GM21723 (cell line): ENCODE measurements at regions not wholly inside any gene's neighbourhood (a gene's known extent, or its start where the extent isn't known, plus 50 kb on each side); places are given as distances from the start of the nearest gene placed in this dataset.
"Not testable (repeated sequence)": the region's sequence is repeated elsewhere in the genome, so short reads cannot be mapped to it uniquely, and the experiment has no call there.

Experiments
- ATAC-seq: cut with Tn5 transposase; IDR thresholded peaks from one replicate; pipeline ENCODE4 v1.9.1; 2021; ENCODE audit warnings: mild to moderate bottlenecking, moderate library complexity; ENCODE audit not compliant: unreplicated experiment

DNA sequence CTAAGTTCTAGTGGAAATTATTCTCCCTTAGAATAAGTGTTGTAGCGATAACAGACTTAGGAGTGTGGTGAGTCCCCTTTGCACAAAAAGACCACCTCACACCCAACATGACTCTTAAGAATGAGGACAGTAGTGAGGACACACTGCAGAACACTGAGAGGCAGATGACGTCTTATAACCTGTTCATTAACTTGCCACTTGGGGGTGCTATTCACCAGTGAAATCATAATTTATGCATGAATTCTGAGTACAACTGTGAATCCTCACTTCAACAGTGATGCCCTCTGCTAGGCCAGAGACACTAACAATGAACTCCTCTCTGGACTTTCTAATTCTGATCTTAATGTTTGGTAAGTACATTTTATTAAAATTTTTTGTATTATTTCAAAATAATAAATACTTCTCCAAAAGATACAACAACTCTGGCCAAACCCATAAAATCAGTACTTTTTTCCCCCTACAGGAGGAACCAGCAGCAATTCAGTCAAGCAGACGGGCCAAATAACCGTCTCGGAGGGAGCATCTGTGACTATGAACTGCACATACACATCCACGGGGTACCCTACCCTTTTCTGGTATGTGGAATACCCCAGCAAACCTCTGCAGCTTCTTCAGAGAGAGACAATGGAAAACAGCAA, 274.7 kb downstream of the DAD1 start:
- peak; percentile 84 for ATAC-seq

DNA sequence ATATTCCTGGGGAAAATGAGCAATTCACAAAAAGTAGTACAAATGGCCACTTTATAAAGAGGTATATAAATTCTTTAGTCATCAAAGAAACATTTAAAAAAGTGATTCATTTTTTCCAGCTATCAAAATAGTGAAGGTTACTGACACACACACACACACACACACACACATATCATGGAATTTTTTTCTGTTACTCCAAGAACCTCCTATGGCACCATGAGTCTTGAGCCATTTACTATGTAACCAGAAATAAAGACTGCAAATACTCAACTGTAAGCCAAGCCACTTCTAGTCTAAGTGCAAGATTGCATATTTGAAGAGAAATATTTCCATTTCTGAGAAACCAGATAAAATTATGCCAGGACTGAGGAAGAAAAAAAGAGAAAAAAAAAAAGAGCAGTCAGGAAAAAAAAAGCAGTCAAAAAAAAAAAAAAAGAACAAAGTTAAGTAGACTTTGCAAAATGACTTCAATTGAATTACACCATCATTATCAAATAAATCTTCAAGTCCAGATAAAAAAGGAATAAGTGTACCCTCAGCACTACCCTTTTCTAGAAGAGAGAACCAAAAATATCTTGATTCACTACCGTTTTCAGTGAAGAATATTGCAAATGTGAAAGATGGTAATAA, 275.7 kb downstream of the DAD1 start:
- ATAC-seq = no peak

DNA sequence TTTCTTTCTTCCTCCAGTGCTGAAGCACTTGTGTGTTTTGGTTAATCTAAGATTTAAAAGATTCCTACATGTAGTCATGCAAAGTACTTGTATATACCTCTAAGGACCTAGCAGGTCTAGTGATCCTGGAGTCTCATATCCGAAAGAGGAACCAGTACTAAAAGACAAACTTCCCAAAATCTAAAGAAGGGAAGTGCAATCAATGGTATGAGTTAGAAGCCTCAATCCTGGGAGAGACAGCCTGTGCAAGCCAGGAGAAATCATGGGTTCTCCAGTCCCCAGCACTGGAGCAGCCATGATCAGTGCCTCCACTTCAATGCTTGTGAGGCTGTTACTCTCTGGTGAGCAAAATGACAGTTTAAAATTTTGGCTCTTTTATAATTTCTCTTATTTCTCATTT, 277.4 kb downstream of the DAD1 start:
- no peak for ATAC-seq

DNA sequence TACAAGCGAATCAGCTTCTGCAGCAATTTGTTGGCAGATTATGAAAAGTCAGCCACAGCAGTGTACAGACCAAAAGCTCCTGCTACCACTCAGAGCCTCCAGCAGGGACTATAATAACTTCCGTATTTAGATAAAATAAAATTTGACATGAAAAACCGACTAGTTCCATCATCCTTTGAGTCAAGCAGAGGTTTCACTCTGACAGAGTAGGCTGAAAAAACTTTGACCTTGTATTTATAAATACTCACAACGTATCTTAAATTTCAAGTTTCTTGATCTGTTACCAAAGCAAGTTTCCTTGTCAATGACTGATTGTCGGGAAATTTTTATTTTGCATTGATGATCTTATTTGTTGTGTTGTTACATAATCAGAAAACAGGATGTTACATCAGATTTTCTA, 283.4 kb downstream of the DAD1 start:
- ATAC-seq = peak; percentile 74

DNA sequence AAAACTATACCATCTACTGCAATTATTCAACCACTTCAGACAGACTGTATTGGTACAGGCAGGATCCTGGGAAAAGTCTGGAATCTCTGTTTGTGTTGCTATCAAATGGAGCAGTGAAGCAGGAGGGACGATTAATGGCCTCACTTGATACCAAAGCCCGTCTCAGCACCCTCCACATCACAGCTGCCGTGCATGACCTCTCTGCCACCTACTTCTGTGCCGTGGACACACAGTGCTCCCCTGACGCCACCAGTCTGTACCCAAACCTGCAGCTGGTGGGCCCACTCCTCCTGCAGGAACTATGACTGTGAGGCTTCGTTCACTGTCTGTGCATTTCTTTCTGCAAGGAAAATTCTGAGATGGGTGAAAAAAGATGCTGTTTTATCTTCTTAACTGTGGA, 284.7 kb downstream of the DAD1 start:
- ATAC-seq = no peak

DNA sequence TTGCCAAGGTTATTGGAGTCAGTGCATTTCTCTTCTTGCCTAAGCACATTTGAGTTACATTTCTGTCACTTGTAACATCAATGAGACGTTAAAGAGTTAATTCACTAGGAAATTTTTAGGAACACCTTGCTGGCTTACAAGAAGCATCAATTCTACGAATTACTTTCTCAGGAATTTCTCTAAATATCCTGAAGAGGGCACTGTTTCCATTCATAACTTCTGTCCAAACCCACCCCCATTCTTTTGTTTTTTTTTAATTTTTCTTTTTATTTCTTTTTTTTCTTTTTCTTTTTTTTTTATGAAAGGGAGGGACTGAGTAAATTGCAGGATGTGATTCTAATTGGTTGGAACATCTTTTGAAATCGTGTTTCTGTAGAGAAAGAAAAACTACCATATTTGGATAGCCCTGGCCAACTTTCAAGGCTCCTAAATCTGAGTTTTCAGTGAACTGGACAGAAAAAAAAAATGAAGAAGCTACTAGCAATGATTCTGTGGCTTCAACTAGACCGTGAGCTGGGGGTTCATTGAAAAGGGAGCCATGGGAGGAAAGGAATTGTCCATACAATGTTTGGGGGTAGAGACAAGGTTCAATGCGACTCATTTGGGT, 285.3 kb downstream of the DAD1 start:
- no peak for ATAC-seq

DNA sequence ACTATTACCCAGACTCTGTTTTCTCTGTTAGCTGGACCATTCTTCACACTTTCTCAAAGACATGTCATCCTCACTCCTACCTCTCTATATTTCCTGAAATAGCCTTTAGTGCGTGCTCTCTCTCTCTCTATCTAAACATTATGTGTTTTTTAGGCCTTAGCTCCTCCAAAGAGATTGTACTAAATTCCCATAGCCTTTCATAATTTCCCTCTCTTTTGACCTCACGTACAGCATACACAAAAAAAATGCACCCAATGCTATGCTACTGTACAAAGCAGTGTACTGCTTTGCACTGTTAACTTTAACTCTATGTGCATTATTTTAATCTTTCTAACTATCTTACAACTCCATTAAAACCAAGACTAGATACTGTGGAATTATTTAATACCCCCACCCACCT, 288.4 kb downstream of the DAD1 start:
- no peak for ATAC-seq

DNA sequence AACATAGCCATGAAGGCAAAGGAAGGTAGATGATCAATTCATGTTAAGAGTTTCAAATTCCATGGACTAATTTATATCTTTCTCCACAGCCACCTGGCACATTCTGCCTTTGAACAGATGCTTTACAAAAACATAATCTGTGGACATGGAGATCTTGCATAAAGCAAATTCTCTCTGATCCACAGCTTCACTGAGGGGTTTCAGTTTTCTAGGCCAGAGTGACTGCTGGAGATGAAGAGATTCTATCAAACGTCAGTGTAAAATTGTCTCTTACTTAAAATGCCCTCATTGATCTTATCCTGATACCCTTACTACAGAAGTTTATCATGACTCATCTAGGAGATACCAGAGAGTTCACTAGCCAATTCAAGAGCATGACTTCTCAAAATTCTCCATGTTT, 291.6 kb downstream of the DAD1 start:
- no peak for ATAC-seq

DNA sequence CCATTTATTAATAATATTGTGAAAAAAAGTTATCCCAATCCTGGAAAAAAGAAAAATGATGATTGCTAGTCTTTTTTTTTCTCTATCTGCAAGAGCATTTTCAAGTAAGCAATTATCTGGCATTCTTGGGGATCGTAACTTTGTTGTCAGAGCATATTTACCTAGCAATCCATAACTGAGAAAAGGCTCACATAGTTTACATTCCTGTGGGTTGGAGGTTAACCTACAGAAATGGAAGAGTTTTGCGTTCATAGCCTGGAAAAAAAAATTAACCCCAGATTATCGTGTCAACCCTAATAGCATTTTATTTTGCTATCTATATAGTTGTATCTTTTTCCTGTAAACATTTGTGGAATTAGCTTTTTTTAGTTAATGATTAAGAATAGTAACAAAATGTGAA, 292.3 kb downstream of the DAD1 start:
- ATAC-seq = no peak

DNA sequence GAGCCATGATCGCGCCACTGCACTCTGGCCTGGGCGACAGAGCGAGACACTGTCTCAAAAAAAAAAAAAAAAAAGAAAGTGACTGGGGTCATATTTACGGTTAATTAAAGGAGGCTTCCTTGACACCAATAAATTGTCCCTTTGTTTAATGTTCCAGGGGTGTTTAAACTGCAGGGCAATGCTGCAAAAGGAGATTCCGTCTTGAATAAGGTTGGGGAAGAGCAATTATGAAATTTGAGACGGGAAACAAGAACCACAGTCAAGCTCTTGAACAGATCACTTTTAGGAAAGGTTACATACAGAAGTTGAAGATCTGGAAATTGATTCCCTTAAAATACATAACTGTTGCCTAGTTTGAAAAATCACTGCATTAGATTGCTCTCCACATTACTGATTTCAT, 292.9 kb downstream of the DAD1 start:
- ATAC-seq = no peak

DNA sequence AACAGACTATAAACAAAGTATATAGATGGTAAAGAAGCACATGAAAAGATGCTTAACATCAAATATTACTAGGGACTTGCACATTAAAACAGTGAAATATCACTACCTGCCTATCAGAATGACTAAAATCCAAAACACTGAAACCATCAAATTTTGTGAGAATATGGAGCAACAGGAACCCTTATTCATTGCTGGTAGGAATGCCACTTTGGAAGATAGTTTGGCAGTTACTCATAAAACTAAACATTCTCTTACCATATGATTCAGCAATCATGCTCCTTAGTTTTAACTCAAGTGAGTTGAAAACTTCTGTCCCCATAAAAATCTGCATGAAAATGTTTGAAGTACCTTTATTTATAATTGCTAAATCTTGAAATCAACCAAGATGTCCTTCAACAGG, 297.6 kb downstream of the DAD1 start:
- ATAC-seq = no peak

DNA sequence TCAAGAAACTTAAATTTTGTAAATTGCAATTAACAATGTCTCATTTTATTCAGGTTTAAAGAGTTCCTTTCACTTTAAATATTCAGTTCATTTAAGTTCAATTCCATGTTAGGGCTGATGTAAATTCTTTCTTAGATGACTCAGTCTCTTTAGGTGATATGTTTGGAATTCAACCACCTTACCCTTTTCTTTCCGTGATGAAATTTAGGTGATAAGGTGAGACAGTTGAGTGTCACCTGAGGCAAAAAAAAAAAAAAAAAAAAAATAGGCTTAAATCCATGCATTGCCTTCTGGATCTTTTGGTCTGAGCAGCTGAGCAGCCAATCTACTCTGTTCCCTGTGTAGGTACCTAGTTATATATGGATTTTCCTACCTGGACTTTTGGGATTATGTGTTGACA, 299.5 kb downstream of the DAD1 start:
- no peak for ATAC-seq

DNA sequence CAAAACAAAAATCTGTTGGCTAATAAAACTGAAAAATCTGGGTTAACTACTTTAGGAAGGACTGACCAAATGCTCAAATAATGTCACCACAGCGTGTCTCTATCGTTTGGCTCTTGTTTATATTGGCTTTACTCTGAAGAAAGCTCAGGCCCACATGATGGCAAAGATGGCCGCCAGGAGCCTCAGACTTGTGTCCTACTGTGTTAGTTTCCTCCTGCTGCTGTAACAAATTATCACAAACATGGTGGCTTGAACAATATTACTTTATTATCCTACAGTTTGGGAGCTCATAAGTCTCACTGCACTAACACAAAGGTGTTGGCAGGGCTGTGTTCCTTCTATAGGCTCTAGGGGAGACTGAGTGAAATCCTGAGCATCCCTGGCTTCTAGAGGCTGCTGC, 303.0 kb downstream of the DAD1 start:
- ATAC-seq = no peak

DNA sequence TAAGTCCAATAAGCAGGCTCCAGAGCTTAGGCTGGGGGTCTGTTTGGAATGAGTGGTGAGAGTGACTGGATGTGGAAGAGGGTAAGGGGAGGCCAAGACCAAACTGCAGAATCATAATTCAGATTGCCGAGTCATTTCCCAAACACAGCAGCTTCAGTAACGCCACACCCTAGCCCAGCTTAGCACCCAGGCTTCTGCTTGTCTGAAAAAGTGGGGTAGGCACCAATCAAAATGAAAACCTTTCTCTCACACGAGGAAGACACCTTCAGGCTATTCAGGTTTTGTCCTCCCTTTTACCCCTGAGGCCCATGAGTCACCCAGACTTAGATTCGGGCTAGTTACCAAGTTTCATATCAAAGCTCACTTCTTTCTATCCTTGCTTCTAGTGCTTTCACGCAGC, 306.1 kb downstream of the DAD1 start:
- ATAC-seq = no peak

DNA sequence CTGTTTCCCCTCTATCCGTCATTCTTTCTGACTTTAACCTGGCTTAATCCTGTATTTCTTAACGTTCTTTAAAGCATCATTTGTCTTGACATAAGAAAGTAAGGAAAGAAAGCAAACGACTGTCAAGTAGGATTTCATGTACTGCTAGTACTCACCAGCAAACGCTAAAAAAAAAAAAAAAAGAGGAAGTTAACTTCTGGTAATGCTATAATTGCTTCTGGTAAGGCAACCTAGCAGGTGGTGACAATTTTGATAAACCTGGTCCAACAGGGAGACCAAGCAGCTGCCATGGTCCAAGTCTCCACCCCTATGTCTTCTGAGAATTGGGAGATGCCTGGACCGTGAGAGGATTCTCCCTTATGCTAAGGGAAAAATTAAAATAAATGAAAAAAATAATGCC, 306.6 kb downstream of the DAD1 start:
- no peak for ATAC-seq

DNA sequence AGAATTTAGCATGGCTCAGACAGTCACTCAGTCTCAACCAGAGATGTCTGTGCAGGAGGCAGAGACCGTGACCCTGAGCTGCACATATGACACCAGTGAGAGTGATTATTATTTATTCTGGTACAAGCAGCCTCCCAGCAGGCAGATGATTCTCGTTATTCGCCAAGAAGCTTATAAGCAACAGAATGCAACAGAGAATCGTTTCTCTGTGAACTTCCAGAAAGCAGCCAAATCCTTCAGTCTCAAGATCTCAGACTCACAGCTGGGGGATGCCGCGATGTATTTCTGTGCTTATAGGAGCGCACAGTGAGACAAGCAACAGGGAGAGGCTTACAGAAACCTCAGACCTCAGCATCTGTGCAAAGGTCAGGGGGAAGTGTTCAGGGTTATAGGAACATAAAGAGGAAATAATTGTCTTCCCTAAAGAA, 307.6 kb downstream of the DAD1 start:
- ATAC-seq = not testable (repeated sequence)

DNA sequence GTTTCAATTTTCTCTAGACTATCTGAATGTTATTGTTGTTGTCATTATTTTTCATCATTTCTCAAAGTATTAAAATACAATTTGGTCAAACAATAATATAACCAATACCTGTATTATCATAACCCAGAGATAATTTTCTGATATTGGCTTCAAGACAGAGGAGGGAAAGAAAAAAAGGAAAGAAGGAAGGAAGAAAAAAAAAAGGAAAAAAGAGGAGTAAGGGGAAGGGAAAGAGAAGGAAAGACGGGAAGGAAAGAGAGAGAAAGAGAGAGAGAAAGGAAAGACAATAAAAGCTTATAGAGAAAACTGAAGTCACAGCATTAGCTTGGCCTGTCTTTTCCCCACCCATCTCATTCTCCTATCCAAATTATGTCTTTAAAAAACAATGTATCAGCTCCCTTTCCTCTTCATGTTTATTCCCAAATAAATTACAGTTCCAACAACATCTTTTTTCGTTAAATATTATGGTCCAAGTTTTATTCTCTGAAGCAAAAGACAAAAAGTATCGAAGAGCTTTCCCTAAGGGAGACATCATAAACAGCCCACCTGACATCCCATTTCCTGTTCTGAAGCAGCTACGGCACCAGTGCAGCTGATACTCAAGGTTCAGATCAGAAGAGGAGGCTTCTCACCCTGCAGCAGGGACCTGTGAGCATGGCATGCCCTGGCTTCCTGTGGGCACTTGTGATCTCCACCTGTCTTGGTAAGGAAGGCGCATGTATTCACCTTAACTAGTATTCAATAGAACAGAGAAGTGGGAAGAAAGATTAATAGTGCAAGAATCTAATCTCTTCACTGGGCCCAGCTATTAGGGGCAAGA, 308.3 kb downstream of the DAD1 start:
- ATAC-seq = no peak

DNA sequence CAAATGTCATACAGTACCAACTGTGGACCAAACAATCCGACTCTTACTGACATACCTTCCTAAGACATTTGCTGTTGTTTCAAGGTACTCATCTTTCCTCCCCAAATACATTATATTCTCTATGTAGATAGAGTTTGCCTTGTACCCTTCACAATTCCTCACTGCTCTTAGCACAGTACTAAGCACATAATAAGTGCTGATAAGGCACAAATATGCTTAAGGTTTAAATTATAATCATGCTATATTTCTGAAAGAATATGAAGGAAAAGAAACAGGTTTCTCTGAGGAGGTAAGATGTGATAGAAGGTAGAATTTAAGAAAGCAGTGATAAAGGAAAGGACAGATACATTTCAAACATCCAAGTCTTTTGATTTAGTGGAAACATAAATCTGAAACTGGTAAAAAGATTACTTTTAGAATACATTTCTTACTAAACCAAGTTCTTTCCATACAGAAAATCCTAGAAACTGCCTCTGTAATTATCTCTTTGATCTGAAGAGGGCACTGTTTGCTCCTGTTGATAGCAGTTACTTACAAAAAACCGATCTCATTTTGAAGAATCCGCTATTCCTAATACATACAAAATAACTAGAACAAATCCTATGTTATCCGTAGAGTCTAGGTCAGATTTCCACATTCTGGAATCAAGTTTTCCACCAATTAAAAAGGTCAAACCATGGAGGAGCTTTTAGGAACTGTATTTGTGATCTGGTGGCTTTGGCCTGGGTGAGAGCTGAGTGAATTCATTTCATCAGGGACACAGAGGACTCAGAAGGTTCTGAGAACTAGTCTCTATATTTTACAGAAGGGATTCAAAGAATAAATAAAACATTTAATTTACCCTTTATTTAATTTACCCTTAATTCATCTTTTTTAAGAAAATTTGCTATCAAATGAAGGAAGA, 311.9 kb downstream of the DAD1 start:
- ATAC-seq = no peak

DNA sequence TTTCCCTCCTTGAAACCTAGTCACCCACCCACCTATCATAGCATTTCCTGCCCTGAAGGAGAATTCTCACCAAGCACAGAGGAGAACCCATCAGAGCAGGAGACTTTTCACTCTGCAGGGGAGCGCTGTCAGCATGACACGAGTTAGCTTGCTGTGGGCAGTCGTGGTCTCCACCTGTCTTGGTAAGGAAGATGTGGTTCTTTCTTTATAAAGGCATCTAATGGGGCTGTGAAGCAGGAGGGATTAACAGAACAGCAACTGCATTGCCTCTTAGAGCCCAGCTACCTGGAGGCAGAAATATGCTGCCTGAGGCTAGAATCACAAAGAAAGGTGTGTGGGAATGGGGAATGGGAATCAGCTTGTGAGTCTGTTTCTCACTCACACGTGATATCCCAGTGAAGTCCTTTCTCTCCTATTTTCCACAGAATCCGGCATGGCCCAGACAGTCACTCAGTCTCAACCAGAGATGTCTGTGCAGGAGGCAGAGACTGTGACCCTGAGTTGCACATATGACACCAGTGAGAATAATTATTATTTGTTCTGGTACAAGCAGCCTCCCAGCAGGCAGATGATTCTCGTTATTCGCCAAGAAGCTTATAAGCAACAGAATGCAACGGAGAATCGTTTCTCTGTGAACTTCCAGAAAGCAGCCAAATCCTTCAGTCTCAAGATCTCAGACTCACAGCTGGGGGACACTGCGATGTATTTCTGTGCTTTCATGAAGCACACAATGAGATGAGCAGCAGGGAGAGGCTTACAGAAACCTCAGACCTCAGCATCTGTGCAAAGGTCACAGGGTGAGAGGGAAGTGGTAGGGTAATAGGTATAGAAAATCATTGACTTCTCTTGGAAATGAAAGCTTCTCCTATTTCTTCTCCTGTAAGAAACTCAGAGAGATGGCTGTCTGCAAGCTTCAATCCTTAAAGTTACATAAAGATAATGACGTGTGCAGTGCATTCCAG, 316.9 kb downstream of the DAD1 start:
- no peak for ATAC-seq

DNA sequence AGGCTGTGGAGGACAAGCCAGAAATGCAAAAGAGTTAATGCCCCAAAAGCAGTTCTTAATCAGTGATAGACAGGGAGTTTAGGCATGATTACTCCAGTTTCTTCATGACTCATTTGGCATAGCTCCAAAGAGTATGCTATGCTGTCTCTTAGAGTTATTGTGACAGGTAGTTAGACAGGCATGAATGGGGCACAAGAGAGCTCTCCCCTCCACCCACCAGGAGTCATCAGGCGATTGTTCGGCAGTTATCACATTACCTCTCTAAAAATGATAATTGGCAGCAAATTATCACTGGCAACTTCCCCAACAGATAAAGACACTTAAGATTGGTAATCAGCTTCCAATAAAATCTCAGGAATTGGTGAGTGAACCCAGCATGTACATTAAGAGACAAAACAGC, 320.1 kb downstream of the DAD1 start:
- no peak for ATAC-seq
